ENCODE measurements at regions not wholly inside any gene's neighbourhood (a gene's known extent, or its start where the extent isn't known, plus 50 kb on each side); places are given as distances from the start of the nearest gene placed in this dataset.
"Not testable (repeated sequence)": the region's sequence is repeated elsewhere in the genome, so short reads cannot be mapped to it uniquely, and the experiment has no call there.

DNA sequence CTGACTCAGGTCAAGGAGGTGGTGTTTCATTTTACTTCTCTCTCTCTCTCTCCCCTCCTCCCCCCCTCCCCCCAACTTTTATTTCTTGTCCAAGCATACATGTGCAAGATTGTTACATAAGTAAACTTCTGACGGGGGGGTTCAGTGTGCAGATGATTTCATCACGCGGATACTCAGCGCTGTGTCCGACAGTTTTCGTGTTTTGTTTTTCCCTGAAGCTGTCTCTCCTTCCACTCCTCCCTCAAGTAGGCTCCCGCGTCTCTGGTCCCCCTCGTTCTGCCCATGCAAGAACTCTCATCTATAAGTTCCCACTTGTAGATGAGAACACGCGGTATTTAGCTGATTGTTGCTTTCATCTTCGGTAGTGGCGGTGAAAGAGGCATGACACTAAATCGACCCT lies 111.0 kb upstream of the ANKRD30BL start:
- no peak for DNase-seq (ENCODE audit: low spot score)

DNA sequence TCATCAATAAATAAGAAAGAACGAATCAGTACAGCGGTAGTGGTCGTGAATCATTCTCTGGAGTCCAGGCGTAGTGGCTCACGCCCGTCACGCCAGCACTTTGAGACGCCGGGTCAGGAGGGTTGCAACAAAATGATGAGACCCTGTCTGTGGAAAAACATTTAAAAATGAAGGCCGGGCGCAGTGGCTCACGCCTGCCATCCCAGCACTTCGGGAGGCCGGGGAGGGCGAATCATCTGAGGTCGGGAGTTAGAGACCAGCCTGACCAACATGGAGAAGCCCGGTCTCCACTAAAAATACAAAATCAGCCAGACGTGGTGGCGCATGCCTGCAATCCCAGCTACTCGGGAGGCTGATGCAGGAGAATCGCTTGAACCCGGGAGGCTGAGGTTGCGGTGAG lies 111.8 kb upstream of the ANKRD30BL start:
- not testable (repeated sequence) for DNase-seq (ENCODE audit: low spot score)

DNA sequence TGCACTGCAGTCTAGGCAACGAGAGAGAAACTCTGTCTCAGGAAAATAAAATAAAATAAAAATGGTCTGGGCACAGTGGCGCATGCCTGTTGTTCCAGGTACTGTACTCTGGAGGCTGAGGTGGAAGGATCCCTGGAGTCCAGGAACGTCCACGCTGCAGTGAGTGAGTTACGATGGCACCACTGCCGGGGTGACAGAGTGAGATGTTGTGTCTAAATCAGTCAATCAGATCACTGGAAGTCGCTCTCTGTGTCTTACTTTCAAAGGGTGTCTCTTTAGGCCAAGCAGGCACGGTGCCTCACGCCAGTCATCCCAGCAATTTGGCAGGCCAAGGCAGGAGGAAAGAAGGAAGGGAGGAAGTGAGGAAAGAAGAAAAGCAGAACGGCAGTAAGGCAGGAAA lies 112.2 kb upstream of the ANKRD30BL start:
- DNase-seq (ENCODE audit: low spot score), result no peak

DNA sequence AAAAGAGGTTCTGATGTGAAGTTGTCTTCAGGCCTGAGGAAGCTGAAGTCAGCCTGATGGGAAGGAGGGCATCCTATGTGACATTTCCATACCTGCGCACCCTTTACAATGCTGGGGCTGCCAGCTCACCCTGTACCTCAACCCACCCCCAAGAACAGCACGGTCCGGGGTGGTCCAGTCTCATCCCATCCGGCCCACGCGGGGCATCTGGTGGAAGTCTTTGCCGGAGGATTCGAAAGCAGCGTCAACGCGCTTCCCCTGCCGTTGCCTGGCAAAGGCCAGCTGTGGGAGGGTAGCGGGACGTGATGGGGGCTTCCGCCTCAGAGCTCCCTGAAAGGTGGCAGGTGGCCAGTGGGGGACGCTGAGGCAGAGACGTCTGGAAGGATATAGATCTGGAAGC lies 113.6 kb upstream of the ANKRD30BL start:
- DNase-seq (ENCODE audit: low spot score), result no peak

DNA sequence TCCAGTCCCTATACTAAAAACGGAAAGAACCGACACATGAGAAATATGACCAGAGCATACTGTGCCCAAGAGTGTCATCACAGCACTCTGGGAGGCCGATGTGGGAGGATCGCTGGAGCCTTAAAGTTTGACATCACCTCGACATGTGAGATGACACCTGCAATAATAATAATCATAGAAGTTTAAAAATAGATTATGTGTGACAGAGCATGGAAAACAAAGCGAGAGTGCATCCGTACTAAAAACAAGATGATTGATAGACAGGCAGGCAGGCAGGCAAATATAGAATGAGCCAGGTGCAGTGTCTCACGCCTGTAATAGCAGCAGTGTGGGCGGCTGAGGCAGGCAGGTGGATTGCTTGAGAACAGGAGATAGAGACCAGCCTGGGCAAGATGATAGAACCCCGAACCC lies 114.8 kb upstream of the ANKRD30BL start:
- DNase-seq (ENCODE audit: low spot score), result no peak

DNA sequence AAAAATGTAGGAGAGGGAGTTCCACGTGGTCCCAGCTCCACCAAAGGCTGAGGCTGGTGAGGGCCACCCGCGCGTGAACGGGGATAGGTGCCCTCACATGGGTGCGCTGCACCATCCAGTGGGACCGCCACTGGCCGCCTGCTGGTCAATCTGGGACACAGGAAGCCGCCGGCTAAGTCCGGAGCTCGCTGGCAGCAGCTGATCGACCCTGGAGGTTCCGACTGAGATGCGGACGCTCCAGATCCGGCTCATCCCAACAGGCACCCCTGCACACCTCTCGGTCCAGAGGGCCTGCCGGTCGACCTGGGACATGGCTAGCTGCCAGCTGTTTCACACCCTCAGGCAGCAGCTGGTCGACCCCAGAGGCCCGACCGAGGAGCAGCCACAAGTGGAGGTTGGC lies 116.5 kb upstream of the ANKRD30BL start:
- no peak for DNase-seq (ENCODE audit: low spot score)

DNA sequence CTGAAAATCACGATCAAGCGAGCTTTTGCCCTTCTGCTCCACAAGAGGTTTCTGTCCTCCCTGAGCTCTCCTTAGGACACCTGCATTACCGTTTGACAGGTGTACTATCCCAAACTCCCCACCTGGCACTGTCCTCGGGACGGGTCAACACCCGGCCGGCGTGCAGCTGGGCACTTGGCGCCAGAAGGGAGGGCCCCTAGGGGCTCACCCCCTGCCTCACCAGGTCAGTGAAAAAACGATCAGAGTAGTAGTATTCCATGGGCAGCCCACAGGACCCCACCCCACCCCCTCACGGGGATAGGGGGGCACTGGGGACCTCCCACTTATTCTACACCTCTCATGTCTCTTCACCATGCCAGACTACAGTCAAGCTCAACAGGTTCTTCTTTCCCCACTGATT lies 117.6 kb upstream of the ANKRD30BL start:
- no peak for DNase-seq (ENCODE audit: low spot score)

DNA sequence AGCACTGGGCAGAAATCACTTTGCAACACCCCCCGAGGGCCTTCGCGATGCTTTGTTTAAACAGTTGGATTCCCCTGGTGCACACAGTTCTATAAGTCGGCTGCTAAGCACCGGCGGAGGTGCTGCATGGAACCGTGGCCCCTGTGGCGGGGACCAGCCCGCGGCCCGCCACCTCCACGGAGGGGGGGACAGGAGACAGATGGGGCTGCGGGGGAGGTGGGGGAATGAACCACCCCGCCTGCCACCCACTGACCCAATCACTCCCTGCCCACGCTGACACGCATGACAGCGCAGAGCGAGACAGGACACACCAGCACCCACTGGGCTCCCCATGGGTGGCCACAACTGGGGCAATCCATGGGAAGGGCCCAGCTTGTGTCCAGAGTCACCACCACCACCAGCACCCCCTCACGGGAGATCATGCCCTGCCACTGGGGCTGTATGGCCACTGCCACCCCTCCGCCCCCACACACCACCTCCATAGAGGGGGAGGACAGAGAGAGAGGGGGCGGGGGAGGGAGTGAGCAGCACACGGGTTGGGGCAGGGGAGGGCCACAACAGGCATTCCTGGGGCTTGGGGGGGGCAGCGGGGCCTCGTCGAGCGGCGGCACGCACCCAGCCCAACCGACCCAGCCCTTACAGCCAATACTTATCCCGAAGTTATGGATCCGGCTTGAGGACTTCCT lies 118.3 kb upstream of the ANKRD30BL start:
- no peak for DNase-seq (ENCODE audit: low spot score)

DNA sequence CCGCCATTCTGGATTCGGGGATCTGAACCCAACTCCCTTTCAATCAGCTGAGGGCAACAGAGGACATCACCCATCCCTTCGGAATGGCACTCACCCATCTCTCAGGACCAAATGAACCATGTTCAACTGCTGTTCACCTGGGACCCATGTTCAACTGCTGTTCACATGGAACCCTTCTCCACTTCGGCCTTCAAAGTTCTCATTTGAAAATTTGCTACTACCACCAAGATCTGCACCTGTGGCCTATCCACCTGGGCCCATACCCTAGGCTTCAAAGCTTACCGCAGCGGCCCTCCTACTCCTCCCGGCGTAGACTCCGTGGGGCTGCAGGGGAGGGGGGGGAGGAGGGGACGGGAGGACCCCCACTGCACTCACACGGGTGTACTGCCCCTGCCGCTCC lies 119.2 kb upstream of the ANKRD30BL start:
- DNase-seq (ENCODE audit: low spot score), result peak; percentile 8

DNA sequence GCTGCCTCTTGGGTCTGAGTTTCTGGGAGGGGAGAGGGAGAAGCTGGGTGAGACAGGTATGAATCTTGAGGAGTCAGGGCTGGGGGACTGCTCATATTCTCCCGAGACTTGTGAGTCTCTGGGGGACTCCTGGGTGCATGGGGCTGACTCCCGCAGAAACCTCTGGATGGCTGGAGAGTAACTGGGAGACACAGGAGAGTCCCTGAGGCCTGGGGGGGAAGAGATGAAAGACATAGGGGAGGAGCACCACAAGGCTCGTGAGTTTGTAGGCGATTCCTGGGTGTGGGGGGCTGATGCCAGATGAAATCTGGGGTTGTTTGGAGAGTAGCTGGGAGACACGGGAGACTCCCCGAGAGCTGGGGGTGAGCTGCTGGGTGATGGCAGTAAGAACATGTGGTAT lies 120.4 kb upstream of the ANKRD30BL start:
- not testable (repeated sequence) for DNase-seq (ENCODE audit: low spot score)

DNA sequence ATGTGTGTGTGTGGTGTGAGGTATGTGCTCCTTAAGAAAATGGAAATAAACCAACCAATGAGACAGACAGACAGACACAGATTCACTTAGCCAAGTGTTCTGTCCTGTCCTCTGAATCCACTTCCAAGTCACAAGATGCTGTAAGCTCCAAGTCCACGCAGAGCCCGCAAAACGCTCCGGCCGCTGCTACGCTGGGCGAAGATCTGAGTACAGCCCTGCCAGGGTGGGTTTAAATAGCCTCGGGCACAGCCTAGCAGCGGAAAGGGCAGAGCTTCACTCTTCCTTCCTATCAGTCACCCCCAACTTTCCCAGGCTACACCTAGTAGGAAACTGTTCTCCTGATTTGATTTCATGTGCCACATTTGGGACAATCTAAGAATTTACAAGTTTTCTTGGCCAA lies 121.2 kb upstream of the ANKRD30BL start:
- DNase-seq (ENCODE audit: low spot score), result no peak

DNA sequence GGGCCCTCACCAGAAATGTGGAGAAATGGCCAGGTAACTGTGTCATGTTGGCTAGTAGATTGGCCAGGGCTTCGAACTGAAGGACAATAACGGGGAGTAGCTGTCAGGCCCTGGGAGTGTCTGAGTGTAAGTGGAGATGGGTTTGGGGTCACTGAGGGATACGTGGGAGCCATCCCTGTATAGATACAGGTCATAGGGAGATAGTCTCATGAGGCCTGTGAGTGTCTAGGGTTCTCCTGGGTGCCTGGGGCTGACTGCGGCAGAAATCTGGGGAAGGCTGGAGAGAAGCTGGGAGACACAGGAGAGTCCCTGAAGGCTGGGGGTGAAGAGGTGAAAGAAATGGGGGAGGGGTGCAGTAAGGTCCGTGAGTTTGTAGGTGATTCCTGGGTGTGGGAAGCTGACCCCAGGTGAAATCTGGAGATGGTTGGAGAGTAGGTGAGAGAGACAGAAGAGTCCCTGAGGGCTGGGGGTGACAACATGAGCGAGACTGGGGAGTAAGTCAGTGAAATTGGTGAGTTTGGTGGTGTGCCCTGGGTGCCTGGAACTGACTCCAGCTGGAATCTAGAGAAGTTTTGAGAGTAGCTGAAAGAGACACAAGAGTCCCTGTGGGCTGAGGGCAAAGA lies 124.6 kb upstream of the ANKRD30BL start:
- DNase-seq (ENCODE audit: low spot score), result not testable (repeated sequence)

DNA sequence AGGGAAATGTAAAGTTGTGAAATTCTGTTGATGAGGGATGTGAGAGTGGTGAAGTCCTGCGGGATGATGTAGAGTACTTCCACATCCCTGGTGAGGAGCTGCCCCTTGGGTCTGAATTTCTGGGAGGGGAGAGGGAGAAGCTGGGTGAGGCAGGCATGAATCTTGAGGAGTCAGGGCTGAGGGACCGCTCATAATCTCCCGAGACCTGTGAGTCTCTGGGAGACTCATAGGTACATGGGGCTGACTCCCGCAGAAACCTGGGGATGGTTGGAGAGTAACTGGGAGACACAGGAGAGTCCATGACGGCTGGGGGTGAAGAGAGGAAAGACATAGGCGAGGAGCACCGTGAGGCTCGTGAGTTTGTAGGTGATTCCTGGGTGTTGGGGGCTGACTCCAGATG lies 126.2 kb upstream of the ANKRD30BL start:
- not testable (repeated sequence) for DNase-seq (ENCODE audit: low spot score)

DNA sequence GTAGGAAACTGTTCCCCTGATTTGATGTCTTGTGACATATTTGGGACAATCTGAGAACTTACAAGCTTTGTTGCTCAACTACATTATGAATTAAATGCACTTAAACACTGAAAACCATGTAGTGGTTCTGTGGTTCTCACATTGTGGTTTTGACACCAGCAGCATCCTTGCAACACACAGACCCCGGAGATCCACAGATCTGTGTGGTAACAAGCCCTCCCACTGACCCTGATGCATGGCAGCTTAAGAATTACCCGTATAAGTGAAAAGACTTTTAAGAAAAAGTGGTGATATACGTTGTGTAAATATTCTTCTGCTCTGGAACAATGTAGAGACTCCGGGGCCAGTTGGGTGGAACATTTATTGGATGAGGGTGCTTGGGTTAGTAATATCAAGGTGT lies 127.4 kb upstream of the ANKRD30BL start:
- DNase-seq (ENCODE audit: low spot score), result not testable (repeated sequence)

DNA sequence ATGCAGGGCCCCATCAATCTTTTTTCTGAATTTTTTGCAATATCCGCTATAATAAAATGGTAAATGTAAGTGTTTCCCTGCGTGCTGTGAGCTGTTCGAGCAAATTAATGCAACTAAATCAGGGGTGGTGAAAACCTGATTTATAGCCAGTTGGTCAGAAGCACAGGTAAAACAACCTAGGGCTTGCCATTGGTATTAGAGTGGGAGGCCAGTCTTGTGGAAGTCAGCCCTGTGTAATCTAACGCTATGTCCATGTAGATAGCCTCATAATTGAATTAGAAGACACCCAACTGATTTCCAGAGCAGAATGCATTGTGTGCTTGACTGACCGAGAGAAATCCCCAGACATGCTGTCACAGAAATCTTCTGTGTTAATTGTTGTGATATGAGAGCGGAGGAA lies 126.8 kb upstream of the GPR39 start:
- not testable (repeated sequence) for DNase-seq (ENCODE audit: low spot score)

DNA sequence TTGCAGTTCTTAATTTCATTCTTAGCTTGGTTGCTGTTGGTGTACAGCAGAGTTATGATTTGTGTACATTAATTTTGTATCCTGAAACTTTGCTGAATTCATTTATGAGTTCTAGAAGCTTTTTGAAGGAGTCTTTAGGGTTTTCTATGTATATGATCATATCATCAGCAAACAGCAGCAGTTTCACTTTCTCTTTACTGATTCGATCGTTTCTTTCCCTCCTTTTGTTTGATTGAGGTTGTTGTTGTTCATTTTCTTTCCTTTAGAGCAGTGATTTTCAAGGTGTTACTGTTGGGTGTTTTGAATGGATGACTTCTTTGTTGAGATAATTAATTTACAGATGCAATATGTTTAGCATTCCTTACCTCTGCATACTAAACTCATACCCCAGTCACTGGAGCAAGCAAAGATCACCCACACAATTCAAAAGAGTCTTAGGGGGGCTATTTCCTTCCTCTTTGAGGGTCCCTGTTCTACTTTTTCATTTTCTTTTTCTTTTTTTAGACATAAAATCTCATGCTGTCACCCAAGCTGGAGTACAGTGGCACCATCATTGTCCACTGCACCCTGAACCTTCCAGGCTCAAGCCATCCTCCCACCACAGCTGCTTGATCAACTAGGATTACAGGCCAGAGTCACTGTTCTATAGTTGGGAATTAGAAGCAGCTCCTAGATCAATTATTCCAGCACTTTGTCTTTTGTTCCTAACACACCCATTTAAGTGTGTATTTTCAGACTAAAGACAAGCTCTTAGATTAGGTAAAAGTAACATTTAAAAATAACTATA lies 115.8 kb upstream of the GPR39 start:
- DNase-seq (ENCODE audit: low spot score), result not testable (repeated sequence)

DNA sequence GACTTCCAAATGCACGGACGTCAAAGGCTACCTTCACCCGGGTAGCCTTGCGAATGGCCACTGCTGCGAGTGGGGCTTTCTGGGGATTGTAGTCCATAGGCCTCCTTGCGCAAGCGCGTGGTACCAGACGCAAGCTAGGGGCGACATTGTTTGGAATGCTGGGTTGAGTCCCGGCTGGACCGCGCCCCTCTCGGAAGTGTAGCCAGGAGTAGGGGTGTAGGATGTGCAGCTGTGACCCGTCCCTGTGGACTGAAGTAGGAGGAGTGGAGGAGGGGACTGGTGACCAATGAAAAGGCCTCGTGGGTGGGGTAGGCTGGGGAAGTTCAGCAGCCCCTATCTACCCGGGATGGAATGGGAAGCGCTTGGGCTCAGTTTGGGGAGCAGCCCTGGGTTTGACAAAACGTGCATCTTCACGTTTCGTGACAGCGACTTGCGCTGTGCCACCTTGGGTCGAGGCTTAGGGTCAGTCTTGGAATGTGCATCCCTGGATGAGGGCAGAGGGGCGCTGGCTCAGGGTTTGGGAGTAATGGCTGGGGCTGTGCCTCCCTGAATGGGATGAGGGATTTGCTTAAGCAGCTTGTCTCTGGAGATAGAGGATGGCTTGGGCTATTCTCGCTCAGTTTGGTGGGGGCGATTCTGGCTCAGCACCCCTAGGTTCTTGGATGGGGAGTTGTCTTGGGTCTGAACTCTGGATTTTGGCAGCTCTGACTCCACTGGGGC lies 111.8 kb upstream of the GPR39 start:
- peak; percentile 32 for DNase-seq (ENCODE audit: low spot score)

DNA sequence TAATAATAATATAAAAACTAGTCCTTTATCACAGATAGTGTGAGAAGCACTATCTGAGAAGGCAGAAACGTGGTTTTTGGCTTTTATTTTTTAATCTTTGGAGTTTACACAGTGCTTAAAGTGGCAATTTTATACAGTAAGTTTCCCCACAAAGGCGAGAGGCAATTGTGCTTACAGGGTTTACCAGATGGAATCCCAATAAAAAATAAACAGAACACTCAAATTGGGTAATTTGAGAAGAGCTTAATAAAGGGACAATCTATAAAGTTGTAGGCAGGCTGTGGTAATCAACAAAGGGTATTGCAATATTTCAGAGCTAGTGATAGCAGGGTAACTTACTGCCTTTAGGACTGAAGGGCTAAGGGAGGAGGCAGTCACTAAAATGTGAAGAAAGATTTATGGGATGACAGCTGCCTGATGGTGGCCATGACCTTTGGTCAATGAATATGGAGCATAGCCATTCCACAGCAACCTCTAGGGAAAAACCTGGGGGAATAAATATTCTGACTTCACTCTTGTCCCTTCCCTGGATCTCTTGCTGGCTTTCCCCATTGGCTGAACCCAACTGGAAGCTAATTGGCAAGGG lies 108.9 kb upstream of the GPR39 start:
- not testable (repeated sequence) for DNase-seq (ENCODE audit: low spot score)

DNA sequence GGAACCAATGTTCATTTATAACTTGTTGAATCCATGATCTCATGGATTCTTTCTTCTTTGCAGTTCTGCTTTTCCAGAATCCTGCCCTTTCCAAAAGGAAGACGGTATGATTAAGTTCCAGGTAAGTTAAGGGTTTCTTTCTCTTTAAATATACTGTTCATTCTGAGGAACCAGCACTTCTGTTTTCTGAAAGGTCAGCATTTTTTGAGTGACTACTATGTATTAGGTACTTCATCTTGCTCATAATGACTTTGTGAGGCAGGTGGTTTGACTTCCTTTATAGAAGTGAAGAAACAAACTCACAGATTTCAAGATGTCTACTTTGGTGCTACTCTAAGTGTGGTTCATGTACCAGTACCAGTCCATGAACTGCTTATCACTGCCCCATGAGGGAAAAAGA lies 107.4 kb upstream of the GPR39 start:
- not testable (repeated sequence) for DNase-seq (ENCODE audit: low spot score)

DNA sequence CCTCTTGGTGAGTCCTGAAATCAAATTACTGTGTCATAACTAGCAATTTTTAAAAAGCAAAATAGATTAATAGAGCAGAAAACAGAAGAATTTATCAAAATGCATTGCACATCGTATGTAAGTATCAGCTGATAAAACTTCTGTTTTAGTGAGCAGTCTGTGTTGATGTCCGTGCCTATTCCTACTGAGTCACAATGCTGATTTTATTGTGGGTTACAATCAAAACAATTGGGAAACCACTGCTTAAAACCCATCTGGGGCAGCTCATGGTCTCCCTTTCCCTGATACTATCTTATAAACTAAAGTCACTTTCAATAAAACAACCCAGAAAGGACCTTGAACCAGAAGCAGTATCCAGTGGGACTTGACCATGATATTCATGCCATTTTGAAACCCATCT lies 101.1 kb upstream of the GPR39 start:
- DNase-seq (ENCODE audit: low spot score), result not testable (repeated sequence)

DNA sequence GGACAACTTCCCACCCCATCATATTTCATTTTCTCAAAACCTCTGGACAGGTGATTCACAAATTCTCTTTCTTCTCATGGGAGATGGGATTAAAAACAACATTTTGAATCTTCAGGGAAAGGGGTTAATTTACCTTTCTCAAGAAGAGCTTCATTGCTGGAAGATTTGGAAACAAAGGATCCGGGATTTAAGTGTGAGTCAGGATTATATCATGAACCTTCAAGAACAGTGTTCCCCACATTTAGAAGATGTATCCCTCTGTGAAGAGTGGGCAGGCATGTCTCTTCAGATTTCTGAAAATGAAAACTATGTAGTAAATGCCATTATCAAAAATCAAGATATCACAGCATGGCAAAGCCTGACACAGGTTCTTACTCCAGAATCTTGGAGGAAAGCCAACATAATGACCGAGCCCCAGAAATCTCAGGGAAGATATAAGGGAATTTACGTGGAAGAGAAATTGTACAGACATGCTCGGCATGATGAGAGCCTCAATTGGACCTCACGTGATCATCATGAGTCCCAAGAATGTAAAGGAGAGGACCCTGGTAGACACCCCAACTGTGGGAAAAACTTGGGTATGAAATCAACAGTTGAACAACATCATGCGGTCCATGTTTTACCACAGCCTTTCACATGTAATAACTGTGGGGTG lies 99.5 kb upstream of the GPR39 start:
- DNase-seq (ENCODE audit: low spot score), result not testable (repeated sequence)

DNA sequence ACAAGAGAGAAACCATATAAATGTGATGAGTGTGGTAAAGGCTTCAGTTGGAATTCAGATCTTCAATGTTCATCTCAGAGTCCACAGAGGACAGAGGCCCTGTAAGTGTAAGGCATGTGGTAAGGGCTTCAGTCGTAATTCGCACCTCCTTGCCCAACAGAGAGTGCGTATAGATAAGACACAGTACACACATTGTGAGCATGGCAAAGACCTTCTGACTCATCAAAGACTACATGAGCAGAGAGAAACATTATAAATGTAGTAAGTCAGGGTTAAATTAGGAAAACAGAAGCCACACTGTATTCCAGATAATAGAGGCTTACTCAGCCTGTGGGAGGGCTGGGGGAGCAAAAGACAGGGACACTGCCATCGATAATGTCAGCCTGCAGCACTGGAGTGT lies 98.1 kb upstream of the GPR39 start:
- DNase-seq (ENCODE audit: low spot score), result not testable (repeated sequence)

Measured in cerebellar cortex (tissue), 1 donor.